Panc1 (cell line): ENCODE measurements at regions not wholly inside any gene's neighbourhood (a gene's known extent, or its start where the extent isn't known, plus 50 kb on each side); places are given as distances from the start of the nearest gene placed in this dataset.

ENCODE experiments used
- ATAC-seq: fragments of 200-7000 bp; cut with Tn5 transposase; 2 replicates; pipeline ENCODE4 v1.9.1; 2020; ENCODE audit warnings: mild to moderate bottlenecking, moderate library complexity
- BruUV-seq: library from RNA; stranded (reverse); fragments of 400-500 nt; replicated peaks from 2 replicates; lab custom pipeline; 2021; lab: Mats Ljungman, UMichigan
- CTCF ChIA-PET: fragments of 300-600 bp; sonication (Branson Sonifier 250); formaldehyde crosslinking; loops from one replicate; lab custom pipeline; 2022; ENCODE audit warnings: antibody characterized with exemption; lab: Charles Lee
- POLR2A ChIA-PET: fragments of 300-600 bp; sonication (Branson Sonifier 250); formaldehyde crosslinking; loops from one replicate; lab custom pipeline; 2022; ENCODE audit warnings: antibody characterized with exemption; lab: Charles Lee
- DNase-seq: peaks from one replicate; pipeline ENCODE4 v3.0.0-alpha.2; 2010; ENCODE audit warnings: low read depth, low spot score
- H3K27ac ChIP-seq: 2 replicates; pipeline ENCODE4 v1.5.1; 2011; ENCODE audit warnings: mild to moderate bottlenecking, low read length, inconsistent platforms
- H3K27me3 ChIP-seq: fragments of 200-500 bp; sonication (Bioruptor generic); 2 replicates; pipeline ENCODE4 v1.6.0; 2014; ENCODE audit warnings: low read length, inconsistent platforms; ENCODE audit not compliant: control insufficient read depth, insufficient read depth
- H3K36me3 ChIP-seq: fragments of 200-500 bp; sonication (Bioruptor generic); 2 replicates; pipeline ENCODE4 v1.5.1; 2014; ENCODE audit warnings: inconsistent platforms, mild to moderate bottlenecking, low read length, moderate library complexity; ENCODE audit not compliant: control insufficient read depth, insufficient read depth
- H3K4me1 ChIP-seq: 2 replicates; pipeline ENCODE4 v1.5.1; 2011; ENCODE audit warnings: inconsistent platforms, mild to moderate bottlenecking, low read length, moderate library complexity; ENCODE audit not compliant: control insufficient read depth, insufficient read depth
- H3K4me3 ChIP-seq, 2 experiments: 2 replicates each; pipeline ENCODE4 v1.5.1; 2011 to 2012; ENCODE audit warnings: low read depth in 2 of 2, low read length in 2 of 2, mild to moderate bottlenecking in 2 of 2, inconsistent platforms in 1 of 2, moderate library complexity in 1 of 2
- H3K9me3 ChIP-seq: fragments of 200-500 bp; sonication (Bioruptor generic); 2 replicates; pipeline ENCODE4 v1.5.1; 2014; ENCODE audit warnings: low read depth, mild to moderate bottlenecking, inconsistent platforms, low read length, moderate library complexity; ENCODE audit not compliant: control insufficient read depth, insufficient read depth
- POLR2AphosphoS5 ChIP-seq: IDR thresholded peaks from 2 replicates; pipeline ENCODE4 v1.6.1; 2012; ENCODE audit warnings: mild to moderate bottlenecking, low read depth, low read length, moderate library complexity
- SIN3A ChIP-seq: IDR thresholded peaks from 2 replicates; pipeline ENCODE4 v1.6.1; 2012; ENCODE audit warnings: low read depth, mild to moderate bottlenecking, low read length, moderate library complexity, borderline replicate concordance; ENCODE audit not compliant: insufficient read depth
- TCF7L2 ChIP-seq: IDR thresholded peaks from 2 replicates; pipeline ENCODE4 v1.6.1; 2011; ENCODE audit warnings: mild to moderate bottlenecking, low read depth, low read length, inconsistent platforms
- in situ Hi-C: cut with HindIII; loops from 2 replicates; pipeline ENCODE4 v1.10.0; 2016; ENCODE audit warnings: low sequenced_read_pairs, low pct_unique_long_range_greater_than_20kb
- intact Hi-C: fragments of 100-400 bp; cut with micrococcal nuclease; formaldehyde crosslinking; loops from one replicate; pipeline ENCODE4 v1.10.0; 2022; ENCODE audit not compliant: unreplicated experiment
- TF ChIP-seq, protein P1 (sequence below), 2 experiments: IDR thresholded peaks; 2 replicates each; pipeline ENCODE4 v1.6.1; 2011 to 2012; ENCODE audit warnings: low read depth in 2 of 2, control low read depth in 1 of 2, low read length in 1 of 2, mild to moderate bottlenecking in 1 of 2, moderate library complexity in 1 of 2; ENCODE audit not compliant: insufficient read depth in 1 of 2
- TF ChIP-seq, protein P2 (sequence below): fragments of 450-650 bp; IDR thresholded peaks from 2 replicates; pipeline ENCODE4 v1.5.1; 2017; ENCODE audit warnings: mild to moderate bottlenecking

DNA sequence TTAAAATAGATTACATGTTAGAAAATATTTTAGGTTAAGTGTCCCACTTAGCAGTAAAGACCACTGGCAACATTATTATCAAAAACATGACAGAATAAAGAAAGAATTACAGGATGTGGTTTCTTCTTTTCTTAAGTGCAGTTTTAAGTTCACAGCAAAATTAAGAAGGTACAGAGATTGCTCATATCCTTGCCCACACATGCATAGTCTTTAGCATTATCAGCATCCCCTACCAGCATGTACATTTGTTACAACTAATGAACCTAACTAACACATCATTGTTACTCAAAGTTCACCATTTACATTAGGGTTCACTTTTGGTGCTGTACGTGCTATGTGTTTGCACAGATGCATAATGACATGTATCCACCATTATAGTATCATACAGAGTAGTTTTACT, 837.7 kb upstream of the CDH9 start:
- H3K4me1 ChIP-seq, result no peaks in the 10 kb centered on the region
- no peak overlapping the region for H3K27ac ChIP-seq
- ATAC-seq (no peak), DNase-seq (no peak)
- no peak overlapping the region for H3K4me3 ChIP-seq
- H3K36me3 ChIP-seq, result no peaks in the 10 kb centered on the region
- ChIA-PET CTCF (no interaction called here), POLR2A (no interaction called here)
- no peaks in the 10 kb centered on the region for H3K9me3 ChIP-seq
- H3K27me3 ChIP-seq, result no peaks in the 10 kb centered on the region
- TF ChIP-seq POLR2AphosphoS5, result no peak
- no peak for TF ChIP-seq TCF7L2
- no peak for TF ChIP-seq SIN3A
- TF ChIP-seq, protein P1, sequence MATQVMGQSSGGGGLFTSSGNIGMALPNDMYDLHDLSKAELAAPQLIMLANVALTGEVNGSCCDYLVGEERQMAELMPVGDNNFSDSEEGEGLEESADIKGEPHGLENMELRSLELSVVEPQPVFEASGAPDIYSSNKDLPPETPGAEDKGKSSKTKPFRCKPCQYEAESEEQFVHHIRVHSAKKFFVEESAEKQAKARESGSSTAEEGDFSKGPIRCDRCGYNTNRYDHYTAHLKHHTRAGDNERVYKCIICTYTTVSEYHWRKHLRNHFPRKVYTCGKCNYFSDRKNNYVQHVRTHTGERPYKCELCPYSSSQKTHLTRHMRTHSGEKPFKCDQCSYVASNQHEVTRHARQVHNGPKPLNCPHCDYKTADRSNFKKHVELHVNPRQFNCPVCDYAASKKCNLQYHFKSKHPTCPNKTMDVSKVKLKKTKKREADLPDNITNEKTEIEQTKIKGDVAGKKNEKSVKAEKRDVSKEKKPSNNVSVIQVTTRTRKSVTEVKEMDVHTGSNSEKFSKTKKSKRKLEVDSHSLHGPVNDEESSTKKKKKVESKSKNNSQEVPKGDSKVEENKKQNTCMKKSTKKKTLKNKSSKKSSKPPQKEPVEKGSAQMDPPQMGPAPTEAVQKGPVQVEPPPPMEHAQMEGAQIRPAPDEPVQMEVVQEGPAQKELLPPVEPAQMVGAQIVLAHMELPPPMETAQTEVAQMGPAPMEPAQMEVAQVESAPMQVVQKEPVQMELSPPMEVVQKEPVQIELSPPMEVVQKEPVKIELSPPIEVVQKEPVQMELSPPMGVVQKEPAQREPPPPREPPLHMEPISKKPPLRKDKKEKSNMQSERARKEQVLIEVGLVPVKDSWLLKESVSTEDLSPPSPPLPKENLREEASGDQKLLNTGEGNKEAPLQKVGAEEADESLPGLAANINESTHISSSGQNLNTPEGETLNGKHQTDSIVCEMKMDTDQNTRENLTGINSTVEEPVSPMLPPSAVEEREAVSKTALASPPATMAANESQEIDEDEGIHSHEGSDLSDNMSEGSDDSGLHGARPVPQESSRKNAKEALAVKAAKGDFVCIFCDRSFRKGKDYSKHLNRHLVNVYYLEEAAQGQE (IDR thresholded peaks at IDR 0.05; ENCODE audit: insufficient read depth in 1 of 2, low read depth in 2 of 2, low read length in 1 of 2), result no peak
- TF ChIP-seq, protein P2, sequence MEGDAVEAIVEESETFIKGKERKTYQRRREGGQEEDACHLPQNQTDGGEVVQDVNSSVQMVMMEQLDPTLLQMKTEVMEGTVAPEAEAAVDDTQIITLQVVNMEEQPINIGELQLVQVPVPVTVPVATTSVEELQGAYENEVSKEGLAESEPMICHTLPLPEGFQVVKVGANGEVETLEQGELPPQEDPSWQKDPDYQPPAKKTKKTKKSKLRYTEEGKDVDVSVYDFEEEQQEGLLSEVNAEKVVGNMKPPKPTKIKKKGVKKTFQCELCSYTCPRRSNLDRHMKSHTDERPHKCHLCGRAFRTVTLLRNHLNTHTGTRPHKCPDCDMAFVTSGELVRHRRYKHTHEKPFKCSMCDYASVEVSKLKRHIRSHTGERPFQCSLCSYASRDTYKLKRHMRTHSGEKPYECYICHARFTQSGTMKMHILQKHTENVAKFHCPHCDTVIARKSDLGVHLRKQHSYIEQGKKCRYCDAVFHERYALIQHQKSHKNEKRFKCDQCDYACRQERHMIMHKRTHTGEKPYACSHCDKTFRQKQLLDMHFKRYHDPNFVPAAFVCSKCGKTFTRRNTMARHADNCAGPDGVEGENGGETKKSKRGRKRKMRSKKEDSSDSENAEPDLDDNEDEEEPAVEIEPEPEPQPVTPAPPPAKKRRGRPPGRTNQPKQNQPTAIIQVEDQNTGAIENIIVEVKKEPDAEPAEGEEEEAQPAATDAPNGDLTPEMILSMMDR, result no peak
- in situ Hi-C loops (no loop called here), intact Hi-C loops (no loop called here)
- BruUV-seq, result no TSS peak

DNA sequence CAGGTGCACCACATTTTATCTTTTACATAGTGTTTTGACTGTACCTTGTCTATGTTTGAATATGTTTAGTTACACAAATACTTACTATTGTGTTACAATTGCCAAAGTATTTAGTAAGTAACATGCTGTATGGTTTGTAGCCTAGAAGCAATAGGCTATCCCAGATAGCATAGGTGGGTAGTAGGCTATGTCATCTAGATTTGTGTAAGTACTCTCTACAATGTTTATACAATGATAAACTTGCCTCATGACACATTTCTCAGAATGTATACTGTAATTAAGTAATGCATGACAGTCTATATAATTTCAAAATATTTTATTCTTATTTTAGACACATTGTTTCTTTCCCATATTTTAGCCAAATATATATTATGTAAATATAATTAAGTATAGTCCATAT, 836.8 kb upstream of the CDH9 start:
- no peaks in the 10 kb centered on the region for H3K9me3 ChIP-seq
- intact Hi-C loops (no loop called here), in situ Hi-C loops (no loop called here)
- H3K36me3 ChIP-seq, result no peaks in the 10 kb centered on the region
- CTCF ChIA-PET, result no interaction called here
- no peaks in the 10 kb centered on the region for H3K27me3 ChIP-seq
- BruUV-seq, result no TSS peak
- DNase-seq (no peak), ATAC-seq (no peak)
- H3K27ac ChIP-seq, result no peak overlapping the region
- H3K4me3 ChIP-seq, result no peak overlapping the region
- TF ChIP-seq, protein P2, result no peak
- TF ChIP-seq SIN3A (no peak), POLR2AphosphoS5 (no peak), TCF7L2 (no peak)
- TF ChIP-seq, protein P1 (IDR thresholded peaks at IDR 0.05; ENCODE audit: insufficient read depth in 1 of 2, low read depth in 2 of 2, low read length in 1 of 2), result no peak
- POLR2A ChIA-PET, result no interaction called here
- no peaks in the 10 kb centered on the region for H3K4me1 ChIP-seq
